ENCODE measurements at regions not wholly inside any gene's neighbourhood (a gene's known extent, or its start where the extent isn't known, plus 50 kb on each side); places are given as distances from the start of the nearest gene placed in this dataset.

GRCh38 chr17:68133346-68134045 is 98.0 kb downstream of the KPNA2 start:
- TF ChIP-seq EZH2 (IDR thresholded peaks at IDR 0.05; ENCODE audit: low read depth, low read length, severe bottlenecking) (no peak), CBX5 (IDR thresholded peaks at IDR 0.05; ENCODE audit: low read depth, low read length) (no peak), YY1 (IDR thresholded peaks at IDR 0.05; ENCODE audit: low read depth, low read length) (no peak), TBP (IDR thresholded peaks at IDR 0.05; ENCODE audit: low read depth, low read length) (no peak), POLR2A (IDR thresholded peaks at IDR 0.05; ENCODE audit: control extremely low read depth in 1 of 2, low read depth in 2 of 2, low read length in 2 of 2) (no peak), RAD21 (IDR thresholded peaks at IDR 0.05 in 1 of 2, conservative IDR thresholded peaks at IDR 0.05 in 1 of 2; ENCODE audit: low read depth in 2 of 2, low read length in 2 of 2) (no peak; a peak in 1 of 4 replicates), USF2 (IDR thresholded peaks at IDR 0.05; ENCODE audit: low read length) (no peak)
- TF ChIP-seq, protein P1, sequence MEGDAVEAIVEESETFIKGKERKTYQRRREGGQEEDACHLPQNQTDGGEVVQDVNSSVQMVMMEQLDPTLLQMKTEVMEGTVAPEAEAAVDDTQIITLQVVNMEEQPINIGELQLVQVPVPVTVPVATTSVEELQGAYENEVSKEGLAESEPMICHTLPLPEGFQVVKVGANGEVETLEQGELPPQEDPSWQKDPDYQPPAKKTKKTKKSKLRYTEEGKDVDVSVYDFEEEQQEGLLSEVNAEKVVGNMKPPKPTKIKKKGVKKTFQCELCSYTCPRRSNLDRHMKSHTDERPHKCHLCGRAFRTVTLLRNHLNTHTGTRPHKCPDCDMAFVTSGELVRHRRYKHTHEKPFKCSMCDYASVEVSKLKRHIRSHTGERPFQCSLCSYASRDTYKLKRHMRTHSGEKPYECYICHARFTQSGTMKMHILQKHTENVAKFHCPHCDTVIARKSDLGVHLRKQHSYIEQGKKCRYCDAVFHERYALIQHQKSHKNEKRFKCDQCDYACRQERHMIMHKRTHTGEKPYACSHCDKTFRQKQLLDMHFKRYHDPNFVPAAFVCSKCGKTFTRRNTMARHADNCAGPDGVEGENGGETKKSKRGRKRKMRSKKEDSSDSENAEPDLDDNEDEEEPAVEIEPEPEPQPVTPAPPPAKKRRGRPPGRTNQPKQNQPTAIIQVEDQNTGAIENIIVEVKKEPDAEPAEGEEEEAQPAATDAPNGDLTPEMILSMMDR (IDR thresholded peaks at IDR 0.05; ENCODE audit: control extremely low read depth in 1 of 3, insufficient read depth in 1 of 3, low read depth in 1 of 3, low read length in 3 of 3), result peak; percentile 12 to 43 (median 40); a peak in 3 of 4 replicates
- TF ChIP-seq, protein P2, sequence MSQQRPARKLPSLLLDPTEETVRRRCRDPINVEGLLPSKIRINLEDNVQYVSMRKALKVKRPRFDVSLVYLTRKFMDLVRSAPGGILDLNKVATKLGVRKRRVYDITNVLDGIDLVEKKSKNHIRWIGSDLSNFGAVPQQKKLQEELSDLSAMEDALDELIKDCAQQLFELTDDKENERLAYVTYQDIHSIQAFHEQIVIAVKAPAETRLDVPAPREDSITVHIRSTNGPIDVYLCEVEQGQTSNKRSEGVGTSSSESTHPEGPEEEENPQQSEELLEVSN (IDR thresholded peaks at IDR 0.05), result no peak

Data from H1 (cell line).